Activated CD4-positive, alpha-beta T cell treated with anti-CD3 and anti-CD28 coated beads, Interleukin-2, Interleukin-4, amounts not matched to agents 100 ng/mL and 50 ng/mL, durations not matched to agents 16 hours and 8 hours (primary cell): ENCODE measurements at regions not wholly inside any gene's neighbourhood (a gene's known extent, or its start where the extent isn't known, plus 50 kb on each side); places are given as distances from the start of the nearest gene placed in this dataset.

Experiments
- DNase-seq: peaks from one replicate; pipeline ENCODE4 v3.0.0-alpha.2; 2020; ENCODE audit warnings: low spot score

DNA sequence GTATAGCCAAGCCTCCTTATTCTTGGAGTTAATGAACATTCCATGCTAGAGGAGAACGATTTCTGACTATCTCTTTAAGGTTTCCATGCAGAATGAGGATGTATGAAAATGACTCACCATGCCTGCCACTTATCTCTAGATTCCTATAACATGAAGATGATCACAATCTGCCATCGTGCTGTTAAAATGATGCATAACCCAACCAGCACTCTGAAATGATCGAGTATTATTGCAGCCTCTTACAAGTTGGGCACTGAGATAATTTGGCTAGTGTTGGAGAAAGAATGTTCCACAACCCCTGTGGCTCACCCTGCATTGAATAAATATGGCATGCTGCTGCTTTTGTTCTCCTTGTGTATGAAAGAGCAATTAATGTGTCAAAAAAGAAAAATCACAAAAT, 1143.6 kb upstream of the WWC1 start:
- no peak for DNase-seq

DNA sequence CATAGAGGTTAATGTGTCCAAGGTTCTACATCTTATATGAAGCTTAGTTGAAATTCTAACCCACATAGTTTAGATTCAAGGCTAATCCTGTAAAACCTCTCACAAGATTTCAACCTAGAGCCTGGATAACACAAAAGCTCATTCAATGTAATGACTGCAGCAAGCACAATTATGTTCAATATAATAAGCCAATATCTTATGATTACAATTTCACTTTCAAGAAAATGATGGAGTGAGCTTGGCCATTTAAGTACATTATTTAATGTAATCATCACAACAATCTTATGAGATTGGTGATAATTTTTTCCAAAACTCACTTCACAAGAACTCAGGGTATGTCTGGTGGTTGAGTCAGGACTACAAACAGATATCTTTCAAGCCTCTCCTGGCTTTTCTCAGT, 1140.8 kb upstream of the WWC1 start:
- DNase-seq: no peak

DNA sequence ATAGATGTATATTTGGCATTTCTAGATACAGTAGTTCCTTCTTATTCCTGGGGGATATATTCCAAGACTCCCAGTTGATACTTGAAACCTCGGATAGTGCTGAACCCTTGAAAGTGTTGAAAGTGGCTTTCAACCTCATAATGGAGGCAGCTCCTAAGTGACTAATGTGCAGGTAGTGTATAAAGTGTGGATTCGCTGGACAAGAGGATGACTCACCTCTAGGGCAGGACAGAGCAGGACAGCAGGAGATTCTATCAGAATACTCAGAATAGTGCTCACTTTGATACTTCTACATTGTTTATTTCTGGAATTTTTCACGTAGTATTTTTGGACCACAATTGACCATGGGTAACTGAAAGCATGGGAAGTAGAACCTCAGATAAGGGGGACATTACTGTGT, 1138.9 kb upstream of the WWC1 start:
- no peak for DNase-seq

DNA sequence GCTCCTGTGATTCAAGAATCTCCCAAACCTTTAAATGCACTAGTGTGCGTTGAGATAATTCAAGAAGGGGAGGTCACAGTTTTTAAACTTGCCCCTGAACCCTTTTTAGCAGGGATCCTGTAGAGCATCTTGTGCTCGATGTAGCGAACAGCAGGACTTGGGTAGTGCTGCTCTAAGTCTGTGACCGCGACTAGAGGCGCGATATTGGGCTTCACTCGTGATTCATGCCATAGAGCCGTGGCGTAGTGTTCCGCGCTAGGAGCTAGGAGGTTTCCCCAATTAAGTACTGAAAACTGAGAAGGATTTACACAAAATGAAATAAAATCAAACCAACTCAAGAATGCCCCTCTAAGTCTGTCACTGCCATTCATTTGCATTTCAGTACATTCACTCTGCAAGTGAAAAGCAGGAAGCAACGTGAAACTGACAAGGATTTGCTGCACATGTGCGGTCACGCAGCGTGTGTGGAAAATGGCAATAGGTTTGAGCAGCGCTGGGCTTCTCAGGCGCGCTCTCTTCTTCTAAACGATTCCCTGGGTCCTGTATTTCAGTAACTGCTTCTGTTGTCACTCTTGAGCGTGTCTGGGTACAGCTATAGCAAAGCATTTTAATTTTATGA, 1135.9 kb upstream of the WWC1 start:
- DNase-seq: no peak

DNA sequence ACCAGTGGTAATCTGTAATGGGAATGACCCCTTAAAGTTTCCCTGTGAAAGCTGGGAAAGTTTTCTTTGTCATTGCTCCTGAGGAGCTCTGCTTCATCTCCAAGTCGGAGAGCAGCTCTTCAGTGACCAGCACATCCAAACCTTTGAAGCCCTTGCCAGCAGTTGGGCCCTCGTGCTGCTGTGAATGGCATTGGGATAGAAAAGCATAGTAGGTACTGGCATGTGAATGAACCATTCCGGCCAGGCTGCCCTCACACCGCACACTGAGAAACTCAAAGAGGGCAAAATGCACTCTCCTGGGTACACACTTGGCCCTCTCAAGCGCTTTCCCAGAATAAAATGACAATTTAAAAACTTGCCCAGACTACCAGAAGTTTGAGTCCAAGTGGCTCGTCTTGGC, 1135.0 kb upstream of the WWC1 start:
- no peak for DNase-seq

DNA sequence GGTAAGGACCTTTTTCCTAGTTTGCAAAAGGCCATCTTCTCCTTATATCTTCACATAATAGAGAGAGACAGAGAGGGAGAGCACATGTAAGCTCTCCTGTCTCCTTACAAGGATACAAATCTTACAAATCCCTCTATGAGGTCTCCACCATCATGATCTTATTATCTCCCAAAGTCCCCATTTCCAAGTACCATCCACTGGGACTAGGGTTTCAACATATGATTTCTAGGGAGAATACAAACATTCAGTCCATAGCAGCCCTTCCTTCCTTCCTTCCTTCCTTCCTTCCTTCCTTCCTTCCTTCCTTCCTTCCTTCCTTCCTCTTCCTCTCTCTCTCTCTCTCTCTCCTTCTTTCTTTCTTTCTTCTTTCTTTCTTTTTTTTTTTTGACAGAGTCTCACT, 1132.9 kb upstream of the WWC1 start:
- no peak for DNase-seq

DNA sequence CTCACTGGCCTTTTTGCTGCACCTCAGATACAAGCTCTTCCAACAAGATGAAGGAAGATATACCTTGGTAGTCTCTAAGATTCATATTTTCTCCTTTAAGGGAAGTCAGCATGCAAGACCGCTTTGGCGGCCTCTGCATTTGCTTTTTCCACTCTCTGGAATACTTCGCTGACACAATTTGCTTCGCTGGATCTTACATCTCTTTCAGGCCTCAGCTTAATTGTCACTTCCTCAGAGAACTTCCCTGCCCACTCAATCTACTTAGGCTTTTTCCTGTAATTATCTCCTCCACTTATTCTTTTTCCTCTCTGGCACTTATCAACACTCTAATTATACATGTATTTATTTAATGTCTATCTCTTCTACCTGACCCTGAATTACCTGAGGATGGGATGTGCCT, 1131.1 kb upstream of the WWC1 start:
- no peak for DNase-seq

DNA sequence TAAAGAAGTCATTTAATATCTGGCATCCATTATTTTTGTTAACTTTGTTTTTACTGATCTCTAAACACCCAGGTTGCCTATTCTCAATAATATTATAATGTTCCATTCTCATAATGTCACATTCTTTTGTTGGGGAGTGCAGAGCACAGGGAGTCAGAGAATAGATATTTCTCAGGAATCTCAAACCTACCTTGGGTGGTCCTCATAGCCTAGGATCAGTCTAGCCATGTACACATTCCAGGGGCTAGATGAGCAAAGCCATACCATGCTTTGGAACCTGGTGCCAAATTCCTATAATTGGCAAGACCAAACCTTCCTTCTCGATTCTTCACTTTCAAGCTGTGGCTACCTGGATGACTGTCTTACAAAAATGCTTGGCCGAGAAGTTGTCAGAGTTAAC, 1124.7 kb upstream of the WWC1 start:
- DNase-seq: no peak

DNA sequence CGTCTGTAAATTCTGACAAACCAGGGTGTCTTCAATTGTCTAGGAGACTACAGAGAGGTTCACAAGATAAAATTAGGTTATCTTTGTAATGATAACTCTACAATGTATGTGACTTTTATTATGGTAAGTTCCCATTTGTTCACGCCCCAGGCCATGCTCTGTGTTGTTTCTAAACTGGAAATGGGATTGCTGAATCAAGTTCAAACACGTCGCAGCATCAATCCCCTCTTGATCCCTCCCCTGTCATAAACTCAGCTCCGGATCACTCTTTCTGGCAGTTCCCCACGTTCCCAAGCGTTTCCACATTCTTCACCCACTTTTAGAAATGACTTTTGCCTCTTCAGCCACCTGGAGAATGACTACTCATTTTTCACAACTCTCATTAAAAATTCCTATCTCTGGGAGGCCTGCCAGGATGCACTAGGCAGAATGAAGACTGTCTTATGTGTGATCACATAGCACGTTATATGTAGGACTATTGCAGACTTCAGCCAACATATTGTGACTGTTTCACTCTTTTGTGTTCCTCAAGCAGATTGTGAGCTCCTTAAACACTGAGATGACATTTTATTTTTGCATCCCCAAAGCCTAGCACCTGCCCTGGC, 1124.2 kb upstream of the WWC1 start:
- no peak for DNase-seq

DNA sequence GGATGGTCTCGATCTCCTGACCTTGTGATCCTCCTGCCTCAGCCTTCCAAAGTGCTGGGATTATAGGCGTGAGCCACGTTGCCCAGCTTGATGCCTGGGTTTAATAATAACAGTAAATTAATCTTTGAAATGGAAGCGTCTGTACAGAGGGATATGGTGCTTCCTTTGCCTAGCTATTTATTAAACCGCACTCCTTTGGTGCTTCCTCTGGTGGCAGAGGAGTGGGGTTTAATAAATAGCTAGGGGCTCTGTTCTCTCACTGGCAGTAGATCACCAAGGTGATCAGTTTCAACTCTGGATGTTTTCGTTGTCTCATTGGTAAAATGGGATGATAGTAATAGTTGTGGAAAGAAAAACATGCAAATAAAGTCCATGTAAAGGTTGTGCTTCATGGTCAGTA, 1122.5 kb upstream of the WWC1 start:
- no peak for DNase-seq

DNA sequence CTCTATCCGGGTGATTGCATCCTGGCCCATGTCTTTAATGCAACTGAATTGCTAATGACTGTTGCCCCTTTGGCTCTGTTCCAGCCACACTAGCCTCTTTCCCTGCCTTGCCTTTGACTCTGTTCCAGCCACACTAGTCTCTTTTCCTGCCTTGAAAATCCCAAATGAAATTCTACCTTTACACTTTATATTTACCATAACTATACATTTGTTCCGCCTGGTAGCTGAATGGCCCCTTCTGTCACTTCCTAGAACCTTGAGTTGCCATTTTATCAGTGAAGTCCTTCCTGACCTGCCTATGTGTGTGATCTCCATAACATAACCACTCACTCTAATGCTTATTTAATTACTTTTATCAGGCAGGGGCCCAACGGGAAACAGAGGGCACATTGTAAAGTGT, 1120.4 kb upstream of the WWC1 start:
- no peak for DNase-seq

DNA sequence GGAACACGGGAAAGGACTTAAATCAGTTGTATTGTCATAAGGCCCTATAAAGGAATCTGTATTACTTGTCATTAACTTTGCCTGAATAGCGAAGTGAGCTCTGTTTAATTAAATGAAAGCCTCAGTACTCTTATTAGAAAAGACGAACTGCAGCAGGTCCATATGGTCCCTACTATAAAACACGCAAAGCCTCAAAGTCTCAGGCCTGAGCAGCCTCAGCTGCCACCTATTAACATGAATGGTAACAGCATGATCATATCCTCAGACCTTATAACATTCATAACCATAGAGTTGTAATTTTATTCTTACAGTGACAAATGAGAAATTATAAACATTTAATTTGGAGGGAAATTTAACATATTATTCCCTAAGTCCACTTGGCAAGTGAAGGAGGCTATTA, 1113.7 kb upstream of the WWC1 start:
- no peak for DNase-seq

DNA sequence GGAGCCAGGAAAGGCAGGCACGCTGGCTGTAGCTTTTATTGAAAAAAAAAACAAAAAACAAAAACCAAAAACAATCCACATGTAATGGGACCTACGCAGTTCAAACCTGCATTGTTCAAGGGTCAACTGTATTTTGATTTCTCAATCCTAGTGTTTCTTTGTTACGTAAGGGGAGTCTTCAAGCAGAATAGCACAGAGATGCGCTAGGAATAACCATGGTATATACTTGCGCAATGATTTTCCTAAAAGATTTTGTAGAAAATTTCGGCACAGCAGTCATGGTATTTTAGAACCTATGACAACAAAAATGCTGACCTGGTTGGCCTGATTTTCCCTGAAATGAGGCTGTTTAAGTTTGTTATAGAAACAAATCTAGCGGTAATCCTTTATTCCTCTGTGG, 1110.5 kb upstream of the WWC1 start:
- DNase-seq: no peak

DNA sequence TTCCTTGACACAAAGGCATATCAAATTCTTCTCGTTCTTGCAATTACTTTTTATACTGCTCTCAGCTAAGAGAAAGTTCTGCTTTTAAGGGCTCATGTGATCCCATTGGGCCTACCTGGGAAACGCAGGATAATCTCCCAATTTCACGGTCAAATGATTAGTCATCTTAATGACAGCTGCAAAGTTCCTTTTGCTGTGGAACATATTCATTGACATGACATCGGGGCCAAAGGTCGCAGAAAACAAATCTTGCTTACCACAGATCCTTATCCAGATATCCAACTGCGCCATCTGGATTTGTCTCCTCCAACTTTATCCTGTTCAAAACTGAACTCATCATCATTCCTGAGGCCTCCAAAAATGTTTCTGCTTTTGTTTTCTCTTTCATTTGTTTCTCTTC, 1085.6 kb upstream of the WWC1 start:
- no peak for DNase-seq

DNA sequence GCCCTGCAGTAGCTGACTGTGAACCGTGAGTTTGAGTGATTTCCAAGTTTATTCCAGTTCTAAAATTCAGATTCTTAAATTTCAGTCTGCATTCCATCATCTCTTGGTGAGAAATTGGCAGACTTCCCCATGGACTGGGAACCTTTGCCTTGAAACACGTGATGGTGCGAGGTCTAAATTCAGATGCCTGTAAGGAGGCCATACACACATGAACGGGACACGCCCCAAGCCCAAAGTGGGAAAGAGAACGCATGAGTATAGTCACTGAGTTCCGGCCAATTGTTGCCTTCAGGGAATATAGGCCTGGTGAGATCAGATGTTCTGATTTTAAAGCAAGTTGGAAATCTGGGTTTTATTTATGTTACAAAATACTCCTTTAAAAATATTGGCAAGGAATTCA, 1084.4 kb upstream of the WWC1 start:
- DNase-seq: no peak

DNA sequence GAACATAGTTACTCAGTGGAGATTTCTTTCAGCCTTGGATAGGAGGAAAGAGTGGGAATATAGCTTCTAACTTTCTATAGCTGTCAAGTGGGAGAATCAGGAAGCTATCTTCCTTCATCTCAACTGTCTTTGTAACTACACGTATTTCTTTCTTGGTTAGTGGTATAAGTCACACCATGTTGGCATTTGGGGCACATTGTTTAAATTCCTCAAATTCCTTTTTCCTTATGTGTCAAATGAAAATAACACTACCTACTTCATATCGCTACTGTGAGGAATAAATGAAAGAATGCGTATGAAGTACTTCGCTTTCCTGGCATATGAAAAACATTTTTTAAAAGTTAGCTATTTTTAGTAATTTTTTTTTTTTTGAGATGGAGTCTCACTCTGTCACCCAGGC, 1082.5 kb upstream of the WWC1 start:
- DNase-seq: no peak

DNA sequence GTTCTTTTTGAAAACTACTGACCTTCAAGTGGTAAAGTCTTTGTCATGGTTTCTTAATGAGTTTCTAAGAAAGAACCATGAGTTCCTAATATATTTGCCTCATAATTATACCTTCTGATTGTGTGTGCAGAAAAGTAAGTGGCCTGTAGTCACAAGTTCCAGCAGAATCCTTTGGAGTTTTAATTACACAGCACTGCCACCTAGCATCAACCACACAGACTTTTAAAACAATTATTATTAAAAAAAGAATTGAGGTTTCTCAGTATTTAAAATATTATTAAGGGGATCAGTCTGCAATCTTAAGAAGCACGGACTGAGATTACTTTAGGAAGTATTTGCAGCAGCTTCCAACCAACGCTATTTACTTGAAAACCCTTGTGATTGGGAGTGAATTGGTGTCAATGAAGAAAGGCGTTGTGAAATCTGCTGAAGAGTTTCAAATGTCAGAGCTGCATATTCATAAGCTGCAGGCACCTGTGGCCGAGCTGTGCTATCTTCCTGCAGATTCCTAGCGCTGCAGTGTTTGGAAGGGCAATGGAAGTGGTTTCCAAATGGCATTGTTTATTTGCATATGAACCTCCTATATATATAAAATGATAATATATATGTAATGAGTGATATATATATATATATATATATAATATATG, 1074.2 kb upstream of the WWC1 start:
- DNase-seq: no peak

DNA sequence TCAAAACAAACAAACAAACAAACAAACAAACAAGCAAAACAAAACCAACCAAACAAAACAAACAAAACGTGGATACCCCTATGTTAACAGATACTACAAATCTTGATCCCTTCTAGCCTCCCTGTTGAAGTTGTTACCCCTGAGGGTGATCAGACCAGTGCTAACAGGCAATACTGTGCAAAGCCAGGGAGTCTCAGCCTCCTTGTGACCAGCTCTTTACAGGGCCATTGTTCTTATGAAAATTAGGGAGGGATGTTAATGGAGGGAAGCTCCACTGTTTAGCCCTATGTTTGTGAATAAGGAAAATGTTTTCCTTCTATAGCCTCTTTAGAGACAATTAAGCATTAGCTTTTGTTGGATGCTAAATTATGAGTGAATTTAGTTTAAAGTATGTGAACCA, 1072.1 kb upstream of the WWC1 start:
- DNase-seq: no peak

DNA sequence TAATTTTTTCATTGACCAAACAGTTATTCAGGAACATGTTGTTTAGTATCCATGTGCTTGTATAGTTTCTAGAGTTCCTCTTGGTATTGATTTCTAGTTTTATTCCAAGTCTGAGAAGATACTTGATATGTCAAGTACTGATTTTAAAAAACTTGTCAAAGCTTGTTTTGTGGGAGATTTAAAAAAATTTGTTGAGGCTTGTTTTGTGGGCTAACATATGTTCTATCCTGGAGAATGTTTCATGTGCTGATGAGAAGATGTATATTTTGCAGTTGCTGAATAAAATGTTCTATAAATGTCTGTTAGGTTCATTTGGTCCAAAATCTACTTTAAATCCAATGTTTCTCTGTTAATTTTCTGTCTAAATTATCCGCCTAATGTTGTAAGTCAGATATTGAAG, 1065.1 kb upstream of the WWC1 start:
- DNase-seq: no peak

DNA sequence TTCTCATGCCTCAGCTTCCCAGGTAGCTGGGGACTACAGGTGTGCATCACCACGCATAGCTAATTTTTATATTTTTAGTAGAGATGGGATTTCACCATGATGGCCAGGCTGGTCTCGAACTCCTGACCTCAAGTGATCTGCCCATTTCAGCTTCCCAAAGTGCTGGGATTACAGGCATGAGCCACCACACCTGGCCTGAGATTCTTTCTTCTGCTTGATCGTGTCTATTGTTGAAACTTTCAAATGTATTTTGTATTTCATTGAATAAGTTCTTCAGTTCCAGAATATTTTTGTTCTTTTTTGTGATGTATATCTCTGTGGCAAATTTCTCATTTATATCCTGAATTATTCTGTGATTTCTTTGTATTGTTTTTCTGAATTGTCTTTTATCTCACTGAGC, 1063.3 kb upstream of the WWC1 start:
- DNase-seq: no peak

DNA sequence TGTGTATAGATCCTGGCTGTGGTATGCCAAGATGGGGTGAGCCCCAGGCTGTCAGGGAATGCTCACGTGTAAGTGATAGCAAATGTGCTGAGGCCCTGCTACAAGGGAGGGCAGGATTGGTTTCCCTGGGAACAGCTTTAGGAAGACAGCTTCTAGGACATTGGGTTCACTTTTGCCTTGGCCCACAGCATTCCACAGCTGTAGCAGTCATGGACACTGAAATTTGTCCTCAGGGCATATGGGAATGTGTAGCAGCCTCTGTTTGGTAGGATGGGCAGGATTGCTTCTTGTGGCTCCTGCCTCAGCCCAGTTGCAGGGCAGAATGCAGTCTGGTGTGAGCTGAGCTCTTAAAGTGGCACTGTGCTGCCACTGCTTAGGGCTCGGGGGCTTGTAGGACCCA, 1061.7 kb upstream of the WWC1 start:
- no peak for DNase-seq

DNA sequence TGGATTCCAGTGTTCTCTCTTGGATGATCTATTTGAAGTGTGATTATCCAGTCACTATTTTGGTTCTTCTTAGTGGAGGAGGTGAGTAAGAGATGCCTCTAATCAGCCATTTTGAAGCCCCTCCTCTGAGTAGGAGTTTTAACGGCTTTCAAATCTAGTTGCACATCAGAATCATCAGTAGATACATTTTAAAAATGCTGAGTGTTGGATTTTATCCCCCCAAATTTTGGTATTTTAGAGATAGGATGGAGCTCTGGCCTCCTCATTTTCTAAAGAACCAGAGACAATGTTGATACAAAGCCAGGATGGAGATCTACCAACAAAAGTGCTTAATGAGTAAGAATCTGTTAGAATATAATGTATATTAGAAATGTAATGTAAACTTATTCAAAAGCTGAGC, 1061.0 kb upstream of the WWC1 start:
- no peak for DNase-seq

DNA sequence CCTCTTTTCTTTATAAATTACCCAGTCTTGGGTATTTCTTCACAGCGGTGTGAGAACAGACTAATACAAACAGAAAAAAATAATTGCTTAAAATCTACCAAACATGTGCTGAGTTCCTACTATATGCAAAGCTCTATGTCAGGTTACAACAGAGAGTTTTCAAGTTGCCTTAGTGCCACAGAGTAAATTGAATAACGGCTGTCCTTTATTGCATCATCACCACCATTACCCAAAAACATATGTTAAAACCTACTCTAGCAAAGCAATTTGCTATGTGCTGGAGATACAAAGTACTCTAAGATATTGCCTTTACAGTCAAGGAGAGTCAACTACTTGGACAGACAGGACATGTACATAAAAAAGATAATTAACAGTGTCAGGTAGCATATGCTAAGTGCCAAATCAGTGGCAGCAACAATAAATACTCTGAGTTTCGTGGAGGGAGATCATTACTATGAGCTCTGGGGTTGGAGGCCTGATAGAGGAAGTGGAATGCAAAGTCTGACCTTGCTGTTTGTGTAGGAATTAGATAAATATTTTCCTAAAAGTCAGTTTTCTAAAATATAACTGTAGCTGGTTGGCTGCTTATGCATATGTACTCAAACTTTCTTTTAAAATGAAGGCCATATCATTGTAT, 1058.7 kb upstream of the WWC1 start:
- DNase-seq: no peak
